H9 (cell line): ENCODE measurements at regions not wholly inside any gene's neighbourhood (a gene's known extent, or its start where the extent isn't known, plus 50 kb on each side); places are given as distances from the start of the nearest gene placed in this dataset.

Source experiments
- DNase-seq: peaks from one replicate; pipeline ENCODE4 v3.0.0-alpha.2; 2017
- H2AFZ ChIP-seq: one replicate; pipeline ENCODE4 v1.6.1; 2013; ENCODE audit warnings: mild to moderate bottlenecking, low read length, control low read depth, moderate library complexity
- H2AK5ac ChIP-seq: 2 replicates; pipeline ENCODE4 v1.6.1; 2013; ENCODE audit warnings: low read length, control low read depth, mixed read lengths; ENCODE audit not compliant: insufficient read length
- H2BK120ac ChIP-seq: one replicate; pipeline ENCODE4 v1.6.1; 2013; ENCODE audit warnings: low read depth, mild to moderate bottlenecking, low read length, control low read depth, inconsistent platforms; ENCODE audit not compliant: poor library complexity, severe bottlenecking
- H2BK12ac ChIP-seq: 2 replicates; pipeline ENCODE4 v1.6.1; 2013; ENCODE audit warnings: low read length, control low read depth, mixed read lengths, low read depth; ENCODE audit not compliant: insufficient read length
- H2BK15ac ChIP-seq: 2 replicates; pipeline ENCODE4 v1.6.1; 2013; ENCODE audit warnings: low read depth, low read length, control low read depth
- H2BK20ac ChIP-seq: one replicate; pipeline ENCODE4 v1.6.1; 2013; ENCODE audit warnings: low read depth, mild to moderate bottlenecking, low read length, control low read depth, inconsistent platforms; ENCODE audit not compliant: poor library complexity, severe bottlenecking
- H2BK5ac ChIP-seq: 2 replicates; pipeline ENCODE4 v1.6.1; 2013; ENCODE audit warnings: low read length, control low read depth, mixed read lengths; ENCODE audit not compliant: insufficient read length
- H3K14ac ChIP-seq: 2 replicates; pipeline ENCODE4 v1.6.1; 2013; ENCODE audit warnings: low read length, control low read depth; ENCODE audit not compliant: insufficient read depth
- H3K18ac ChIP-seq: 2 replicates; pipeline ENCODE4 v1.6.1; 2013; ENCODE audit warnings: low read depth, mild to moderate bottlenecking, mixed read lengths, low read length, control low read depth; ENCODE audit not compliant: insufficient read length
- H3K23ac ChIP-seq: 2 replicates; pipeline ENCODE4 v1.6.1; 2013; ENCODE audit warnings: low read length, control low read depth, mixed read lengths, low read depth; ENCODE audit not compliant: insufficient read length
- H3K23me2 ChIP-seq: 2 replicates; pipeline ENCODE4 v1.6.1; 2013; ENCODE audit warnings: low read depth, mild to moderate bottlenecking, mixed read lengths, low read length, control low read depth; ENCODE audit not compliant: insufficient read length, poor library complexity, severe bottlenecking
- H3K27ac ChIP-seq: 2 replicates; pipeline ENCODE4 v1.5.1; 2013; ENCODE audit warnings: low read length, control low read depth, mixed read lengths, low read depth; ENCODE audit not compliant: insufficient read length
- H3K27me3 ChIP-seq: 2 replicates; pipeline ENCODE4 v1.6.1; 2013; ENCODE audit warnings: low read length, control low read depth, inconsistent platforms; ENCODE audit not compliant: insufficient read depth
- H3K4ac ChIP-seq: 2 replicates; pipeline ENCODE4 v1.6.1; 2013; ENCODE audit warnings: low read depth, mild to moderate bottlenecking, control low read depth, inconsistent platforms, low read length, moderate library complexity
- H3K4me1 ChIP-seq: 2 replicates; pipeline ENCODE4 v1.6.1; 2013; ENCODE audit warnings: low read length, control low read depth, inconsistent platforms; ENCODE audit not compliant: insufficient read depth
- H3K4me2 ChIP-seq: 2 replicates; pipeline ENCODE4 v1.6.1; 2013; ENCODE audit warnings: low read length, control low read depth, mixed read lengths; ENCODE audit not compliant: insufficient read length, insufficient read depth
- H3K56ac ChIP-seq: 2 replicates; pipeline ENCODE4 v1.6.1; 2013; ENCODE audit warnings: low read depth, mild to moderate bottlenecking, mixed read lengths, low read length, control low read depth; ENCODE audit not compliant: insufficient read length
- H3K79me1 ChIP-seq: 2 replicates; pipeline ENCODE4 v1.6.1; 2013; ENCODE audit warnings: low read depth, mild to moderate bottlenecking, moderate library complexity, low read length, control low read depth, inconsistent platforms; ENCODE audit not compliant: insufficient read depth, poor library complexity, severe bottlenecking
- H3K79me2 ChIP-seq: 2 replicates; pipeline ENCODE4 v1.6.1; 2013; ENCODE audit warnings: low read length, control low read depth, inconsistent platforms; ENCODE audit not compliant: insufficient read depth
- H3K9ac ChIP-seq: 2 replicates; pipeline ENCODE4 v1.6.1; 2013; ENCODE audit warnings: low read length, control low read depth, mixed read lengths; ENCODE audit not compliant: insufficient read length; ENCODE audit errors: extremely low read depth
- H3K9me3 ChIP-seq: one replicate; pipeline ENCODE4 v1.6.1; 2013; ENCODE audit warnings: low read depth, low read length, inconsistent platforms; ENCODE audit not compliant: control insufficient read depth
- H3T11ph ChIP-seq: one replicate; pipeline ENCODE4 v1.6.1; 2013; ENCODE audit warnings: mild to moderate bottlenecking, low read length, control low read depth, inconsistent platforms
- H4K20me1 ChIP-seq: one replicate; pipeline ENCODE4 v1.6.1; 2013; ENCODE audit not compliant: control insufficient read depth, insufficient read length, insufficient read depth
- H4K5ac ChIP-seq: 2 replicates; pipeline ENCODE4 v1.6.1; 2013; ENCODE audit warnings: low read depth, mild to moderate bottlenecking, mixed read lengths, low read length, control low read depth; ENCODE audit not compliant: insufficient read length
- H4K8ac ChIP-seq: replicated peaks from 2 replicates; pipeline ENCODE4 v1.6.1; 2013; ENCODE audit warnings: low read length, control low read depth, mixed read lengths, low read depth; ENCODE audit not compliant: insufficient read length
- H4K91ac ChIP-seq: 2 replicates; pipeline ENCODE4 v1.6.1; 2013; ENCODE audit warnings: low read depth, mild to moderate bottlenecking, moderate library complexity, mixed read lengths, low read length, control low read depth; ENCODE audit not compliant: insufficient read length
- H3K27ac Mint-ChIP-seq, 3 experiments: 2 replicates in 2 of 3; 3 replicates in 1 of 3; pipeline ENCODE4 v1.8.0; 2020 to 2021; ENCODE audit warnings: mixed read lengths in 3 of 3, mild to moderate bottlenecking in 1 of 3, moderate library complexity in 1 of 3
- H3K27me3 Mint-ChIP-seq: 2 replicates; pipeline ENCODE4 v1.8.0; 2021; ENCODE audit warnings: low read depth, mild to moderate bottlenecking, moderate library complexity, mixed read lengths
- H3K36me3 Mint-ChIP-seq, 3 experiments: 2 replicates in 2 of 3; 3 replicates in 1 of 3; pipeline ENCODE4 v1.8.0; 2020 to 2021; ENCODE audit warnings: low read depth in 3 of 3, mixed read lengths in 3 of 3; ENCODE audit not compliant: insufficient read depth in 1 of 3
- H3K4me1 Mint-ChIP-seq, 2 experiments: 2 replicates each; pipeline ENCODE4 v1.8.0; 2020; ENCODE audit warnings: mixed read lengths in 2 of 2
- H3K4me3 Mint-ChIP-seq, 2 experiments: 2 replicates in 1 of 2; 3 replicates in 1 of 2; pipeline ENCODE4 v1.8.0; 2020 to 2021; ENCODE audit warnings: mild to moderate bottlenecking in 2 of 2, mixed read lengths in 2 of 2, moderate library complexity in 1 of 2
- H3K9me3 Mint-ChIP-seq, 2 experiments: 2 replicates in 1 of 2; 3 replicates in 1 of 2; pipeline ENCODE4 v1.8.0; 2020; ENCODE audit warnings: mild to moderate bottlenecking in 2 of 2, mixed read lengths in 2 of 2, moderate library complexity in 1 of 2
- WGBS: extraction: QIAGEN DNeasy Blood & Tissue Kit; methylation state at CpG from one replicate; pipeline ENCODE4 v1.1.7; 2013; ENCODE audit warnings: missing lambda C conversion rate, low lambda C conversion rate, mixed read lengths; ENCODE audit not compliant: insufficient read length; ENCODE audit errors: extremely low coverage; 5-methylcytosine and 5-hydroxymethylcytosine counted together
- TF ChIP-seq, protein P1 (sequence below): fragments of 200-600 bp; sonication (generic); conservative IDR thresholded peaks from 3 replicates; pipeline ENCODE4 v1.8.0; 2021; ENCODE audit warnings: antibody characterized with exemption, mild to moderate bottlenecking

DNA sequence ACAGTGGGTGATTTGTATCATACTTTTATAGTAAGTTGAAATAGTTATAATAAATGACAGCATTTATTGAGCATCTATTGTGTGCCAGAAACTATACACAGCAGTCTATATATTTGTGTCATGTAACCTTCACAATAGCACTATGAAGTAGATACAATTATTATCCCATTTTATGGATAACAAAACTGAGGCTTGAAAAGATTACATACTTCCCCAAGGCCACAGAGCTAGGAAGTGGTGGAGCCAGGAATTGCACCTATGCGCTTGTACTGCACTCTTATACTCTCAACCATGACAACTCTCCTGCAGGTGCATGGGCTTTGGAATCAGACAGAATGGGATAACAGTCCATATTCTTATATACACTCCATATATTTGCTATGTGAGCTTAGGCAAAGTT, 110.6 kb upstream of the SOX5 start:
- H3K4me2 ChIP-seq, result no peak overlapping the region
- H3K18ac ChIP-seq, result no peak overlapping the region
- no peak overlapping the region for H4K5ac ChIP-seq
- H3K27me3 ChIP-seq, result no peaks in the 10 kb centered on the region
- no peak overlapping the region for H2BK15ac ChIP-seq
- H4K8ac ChIP-seq, result no peak overlapping the region
- TF ChIP-seq, protein P1, sequence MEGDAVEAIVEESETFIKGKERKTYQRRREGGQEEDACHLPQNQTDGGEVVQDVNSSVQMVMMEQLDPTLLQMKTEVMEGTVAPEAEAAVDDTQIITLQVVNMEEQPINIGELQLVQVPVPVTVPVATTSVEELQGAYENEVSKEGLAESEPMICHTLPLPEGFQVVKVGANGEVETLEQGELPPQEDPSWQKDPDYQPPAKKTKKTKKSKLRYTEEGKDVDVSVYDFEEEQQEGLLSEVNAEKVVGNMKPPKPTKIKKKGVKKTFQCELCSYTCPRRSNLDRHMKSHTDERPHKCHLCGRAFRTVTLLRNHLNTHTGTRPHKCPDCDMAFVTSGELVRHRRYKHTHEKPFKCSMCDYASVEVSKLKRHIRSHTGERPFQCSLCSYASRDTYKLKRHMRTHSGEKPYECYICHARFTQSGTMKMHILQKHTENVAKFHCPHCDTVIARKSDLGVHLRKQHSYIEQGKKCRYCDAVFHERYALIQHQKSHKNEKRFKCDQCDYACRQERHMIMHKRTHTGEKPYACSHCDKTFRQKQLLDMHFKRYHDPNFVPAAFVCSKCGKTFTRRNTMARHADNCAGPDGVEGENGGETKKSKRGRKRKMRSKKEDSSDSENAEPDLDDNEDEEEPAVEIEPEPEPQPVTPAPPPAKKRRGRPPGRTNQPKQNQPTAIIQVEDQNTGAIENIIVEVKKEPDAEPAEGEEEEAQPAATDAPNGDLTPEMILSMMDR, result no peak; the same call in 1 of the 3 replicates
- Mint-ChIP-seq H3K27ac (no peak overlapping the region), H3K4me3 (no peak overlapping the region), H3K27me3 (no peaks in the 10 kb centered on the region), H3K36me3 (no peaks in the 10 kb centered on the region), H3K4me1 (no peaks in the 10 kb centered on the region), H3K9me3 (no peaks in the 10 kb centered on the region)
- no peaks in the 10 kb centered on the region for H3K4me1 ChIP-seq
- no peak overlapping the region for H3K14ac ChIP-seq
- no peak for DNase-seq
- no peak overlapping the region for H3K4ac ChIP-seq
- H4K20me1 ChIP-seq, result no peaks in the 10 kb centered on the region
- H3K79me1 ChIP-seq, result no peaks in the 10 kb centered on the region
- no peak overlapping the region for H4K91ac ChIP-seq
- no peak overlapping the region for H2AFZ ChIP-seq
- no peak overlapping the region for H2AK5ac ChIP-seq
- H3T11ph ChIP-seq, result no peak overlapping the region
- no peak overlapping the region for H3K9ac ChIP-seq
- H3K56ac ChIP-seq, result no peak overlapping the region
- WGBS, result no CpG with 5 or more reads among the region's 1 CpG
- no peak overlapping the region for H3K23ac ChIP-seq
- H2BK120ac ChIP-seq, result no peak overlapping the region
- H3K23me2 ChIP-seq, result no peaks in the 10 kb centered on the region
- no peak overlapping the region for H2BK5ac ChIP-seq
- no peaks in the 10 kb centered on the region for H3K9me3 ChIP-seq
- H2BK20ac ChIP-seq, result no peak overlapping the region
- no peaks in the 10 kb centered on the region for H3K79me2 ChIP-seq
- no peak overlapping the region for H2BK12ac ChIP-seq
- H3K27ac ChIP-seq, result no peak overlapping the region
